GM21423 (cell line): ENCODE measurements at regions not wholly inside any gene's neighbourhood (a gene's known extent, or its start where the extent isn't known, plus 50 kb on each side); places are given as distances from the start of the nearest gene placed in this dataset.

Experiments
- ATAC-seq: cut with Tn5 transposase; IDR thresholded peaks from one replicate; pipeline ENCODE4 v1.9.1; 2021; ENCODE audit warnings: mild to moderate bottlenecking, moderate library complexity; ENCODE audit not compliant: unreplicated experiment

GRCh38 chr12:115407723-115408122 lies 723.7 kb upstream of the TBX3 start:
- no peak for ATAC-seq

- ATAC-seq, result no peak
Measured at GRCh38 chr12:115407036-115407435, 723.1 kb upstream of the TBX3 start.

GRCh38 chr12:115405471-115405860 lies 721.5 kb upstream of the TBX3 start:
- ATAC-seq, result no peak

GRCh38 chr12:115404761-115405470 lies 720.9 kb upstream of the TBX3 start:
- no peak for ATAC-seq

DNA sequence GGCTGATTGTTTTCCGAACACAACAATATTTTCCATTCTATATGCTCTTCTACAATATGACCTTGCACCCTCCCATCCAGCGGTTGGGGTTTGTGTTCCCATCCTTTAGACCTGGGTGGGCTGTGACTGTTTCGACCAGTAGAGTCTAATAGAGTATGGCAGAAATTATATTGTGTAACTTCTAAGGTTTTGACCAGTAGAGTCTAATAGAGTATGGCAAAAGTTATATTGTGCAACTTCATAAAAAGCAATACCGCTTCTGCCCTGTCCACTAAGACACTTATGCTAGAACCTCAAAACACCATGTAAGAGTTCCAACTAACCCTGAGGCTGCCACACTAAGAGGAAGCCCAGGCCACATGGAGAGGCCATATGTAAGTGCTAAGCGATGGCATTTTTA lies 719.7 kb upstream of the TBX3 start:
- ATAC-seq, result no peak

- no peak for ATAC-seq
Measured at GRCh38 chr12:115403253-115403652, 719.3 kb upstream of the TBX3 start.

DNA sequence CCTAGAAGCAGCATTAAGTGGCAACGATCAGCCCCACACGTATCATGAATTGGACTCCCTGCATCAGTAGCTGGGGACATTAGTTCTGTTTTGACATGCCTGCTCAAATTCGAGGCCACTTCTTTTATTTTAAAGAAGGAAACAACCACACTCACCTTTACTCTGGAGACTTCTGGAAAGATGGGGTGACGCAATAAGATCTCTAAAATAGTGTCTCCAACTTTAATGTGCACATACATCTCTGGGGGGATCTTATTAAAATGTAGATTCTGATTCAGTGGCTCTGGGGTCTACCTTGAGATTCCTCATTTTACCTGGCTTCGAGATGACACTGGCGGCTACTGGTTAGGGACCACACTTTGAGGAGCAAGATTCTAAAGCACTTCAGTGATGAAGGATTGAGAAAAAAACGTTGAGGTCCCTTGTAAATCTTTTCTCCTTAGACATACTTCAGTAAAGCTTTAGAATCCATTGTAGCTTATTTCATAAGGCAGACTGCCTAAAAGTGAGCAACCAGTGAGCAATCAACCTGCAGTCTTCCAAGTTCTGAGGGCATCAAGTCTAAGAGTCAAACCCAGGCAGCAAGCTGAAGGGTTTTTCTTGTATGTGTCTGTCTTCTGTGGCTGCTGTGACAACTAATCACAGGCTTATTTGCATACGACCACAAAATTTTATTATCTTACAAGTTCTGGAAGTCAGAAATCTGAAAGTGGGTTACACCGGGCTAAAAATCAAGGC lies 718.6 kb upstream of the TBX3 start:
- no peak for ATAC-seq

DNA sequence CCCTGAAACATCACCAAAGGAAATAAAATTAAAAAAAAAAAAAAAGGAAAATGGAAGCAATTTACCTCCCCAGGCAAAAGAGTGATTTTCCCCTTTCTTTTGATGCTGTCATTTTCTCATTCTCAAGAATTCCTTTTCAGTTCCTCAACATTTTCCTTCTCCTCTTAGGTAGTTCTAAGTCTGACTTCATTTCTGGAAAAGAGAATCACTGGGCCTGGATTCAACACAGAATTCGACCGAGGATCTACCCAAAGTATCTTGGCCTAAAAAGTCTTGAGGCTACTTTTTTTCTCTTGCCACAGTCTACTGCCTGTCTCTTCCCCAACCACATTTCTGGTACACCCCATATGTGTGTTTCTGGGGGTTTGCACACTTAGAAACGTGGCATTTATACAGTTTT lies 717.8 kb upstream of the TBX3 start:
- ATAC-seq, result no peak

DNA sequence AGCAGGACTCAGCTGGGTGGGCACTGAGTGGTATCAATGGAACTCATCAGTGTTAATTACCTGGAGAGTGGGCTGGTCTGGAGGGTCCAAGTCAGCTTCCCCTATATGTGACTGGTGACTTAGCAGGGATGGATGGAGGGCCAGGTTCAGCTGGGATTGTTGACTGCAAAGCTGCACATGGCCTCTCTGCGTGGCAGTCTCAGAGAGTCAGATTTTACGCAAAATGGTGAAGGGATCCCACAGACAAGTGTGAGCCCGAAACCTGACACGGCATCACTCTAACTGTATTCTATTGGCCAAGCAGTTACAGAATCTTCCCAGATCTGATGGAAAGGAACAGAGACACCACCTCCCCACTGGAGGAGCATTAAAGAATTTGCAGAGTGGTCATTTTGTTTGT lies 716.0 kb upstream of the TBX3 start:
- ATAC-seq, result no peak

DNA sequence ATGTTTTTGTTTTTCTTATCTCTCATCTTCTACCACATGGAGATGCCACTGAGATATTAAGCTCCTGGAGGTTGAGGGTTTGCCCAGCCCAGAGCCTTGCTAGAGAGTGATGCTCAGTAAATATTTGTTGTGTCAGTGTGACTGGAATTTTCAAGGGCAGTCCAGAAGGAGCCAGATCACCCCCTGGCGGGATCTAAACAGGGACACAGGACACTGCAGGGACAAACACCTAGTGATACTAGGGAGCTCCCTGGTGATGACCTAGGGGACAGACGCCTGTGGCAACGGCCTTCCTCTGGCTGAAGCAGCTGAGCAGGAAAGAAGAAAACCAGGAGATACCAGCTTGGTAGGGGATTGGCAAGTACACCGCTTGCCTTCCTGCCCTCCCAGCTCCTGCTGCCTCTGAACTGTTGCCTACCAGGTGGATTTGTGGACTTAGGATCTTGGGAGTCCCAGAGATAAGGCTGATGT lies 714.4 kb upstream of the TBX3 start:
- ATAC-seq, result no peak

DNA sequence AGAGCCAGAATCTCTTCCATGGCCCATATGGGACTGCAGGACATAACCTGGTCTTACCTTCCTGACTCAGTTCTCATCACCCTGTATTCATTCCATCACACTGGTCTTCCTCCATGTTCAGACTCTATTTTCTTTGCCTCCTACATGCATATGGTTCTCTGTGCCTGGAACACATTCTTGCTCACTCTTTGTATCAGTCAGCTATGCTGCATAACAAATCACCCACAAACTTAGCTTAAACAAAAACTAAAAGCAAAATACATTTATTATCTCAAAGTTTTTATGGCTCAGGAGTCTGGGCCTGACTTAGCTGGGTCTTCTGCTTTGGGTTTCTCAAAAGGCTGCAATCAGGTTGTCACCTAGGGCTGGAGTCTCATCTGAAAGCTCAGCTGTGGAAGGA lies 712.6 kb upstream of the TBX3 start:
- ATAC-seq, result no peak

- ATAC-seq, result no peak
Measured at GRCh38 chr12:115394496-115395220, 710.7 kb upstream of the TBX3 start.

- ATAC-seq, result no peak
Measured at GRCh38 chr12:115388139-115388538, 704.2 kb upstream of the TBX3 start.

DNA sequence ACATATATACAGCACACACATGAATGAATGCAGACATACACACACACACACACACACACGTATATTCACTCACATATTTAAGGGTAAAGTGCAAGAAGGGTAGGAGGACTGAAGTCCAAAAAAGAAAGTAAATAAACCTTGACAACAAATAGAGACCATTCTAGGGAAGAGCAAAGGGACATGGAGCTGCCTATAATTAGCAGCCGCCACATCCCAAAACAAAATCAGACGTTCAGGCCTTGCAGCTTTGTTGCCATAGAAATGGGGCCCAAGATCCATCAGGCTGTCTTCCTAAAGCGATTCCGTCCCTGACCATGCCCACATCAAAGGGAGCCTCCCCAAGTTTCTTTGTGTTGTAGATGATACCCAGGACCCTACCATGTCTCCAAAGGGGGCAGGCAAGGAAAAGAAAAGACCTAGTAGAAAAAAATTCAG lies 703.5 kb upstream of the TBX3 start:
- ATAC-seq, result no peak

DNA sequence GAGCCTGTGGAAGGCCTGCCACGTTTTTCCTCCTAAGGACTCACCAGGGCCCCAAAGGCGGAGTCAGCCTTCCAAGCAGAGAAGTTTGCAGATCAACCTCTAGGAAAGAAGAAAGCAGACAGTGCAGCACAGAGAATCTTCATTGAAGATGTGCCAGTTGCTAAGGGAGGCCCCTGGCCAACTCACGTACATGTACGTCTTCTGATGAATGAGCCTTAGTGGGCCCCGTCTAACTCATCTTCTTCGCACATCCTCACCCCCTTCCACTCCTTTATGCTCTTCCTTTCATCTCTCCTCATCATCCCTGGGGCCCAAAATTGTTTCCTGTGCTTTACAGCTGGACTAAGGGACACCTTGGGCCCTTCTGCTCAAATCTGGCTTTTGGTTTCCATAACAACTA lies 703.0 kb upstream of the TBX3 start:
- no peak for ATAC-seq

DNA sequence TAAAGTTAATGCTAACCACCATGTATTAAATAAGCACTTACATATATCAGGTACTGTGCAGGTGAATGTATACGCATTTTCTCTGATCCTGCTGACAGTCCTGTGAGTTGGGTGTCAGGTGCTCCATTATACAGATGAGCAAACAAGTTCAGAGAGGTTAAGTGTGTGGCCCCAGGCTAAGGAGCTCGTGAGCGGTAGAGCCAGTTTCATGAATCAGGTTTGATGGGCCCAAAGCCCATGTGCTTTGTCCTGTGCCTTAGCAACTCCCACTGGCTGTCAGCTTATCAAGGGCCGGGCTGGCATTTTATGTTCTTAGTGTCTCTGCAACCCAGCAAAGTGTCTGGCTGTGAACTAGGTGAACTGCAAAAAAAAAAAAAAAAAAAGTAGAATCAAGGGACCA lies 701.2 kb upstream of the TBX3 start:
- ATAC-seq, result no peak

DNA sequence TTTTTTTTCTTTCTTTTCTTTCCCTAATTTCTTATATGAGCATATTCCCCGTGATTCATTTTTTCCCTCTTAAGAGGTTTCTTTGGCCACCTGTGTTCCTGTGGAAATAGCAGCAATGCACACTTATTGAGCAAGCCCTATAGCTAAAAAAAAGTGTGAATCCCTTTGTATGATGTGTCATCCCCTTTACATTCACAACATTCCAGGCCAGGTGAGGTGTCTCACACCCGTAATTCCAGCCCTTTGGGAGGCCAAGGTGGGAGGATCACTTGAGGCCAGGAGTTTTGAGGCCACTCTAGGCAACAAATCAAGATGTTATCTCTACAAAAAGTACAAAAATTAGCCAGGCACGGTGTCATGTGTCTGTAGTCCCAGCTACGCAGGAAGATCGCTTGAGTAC lies 700.4 kb upstream of the TBX3 start:
- ATAC-seq, result no peak

GRCh38 chr12:115383668-115384067 lies 699.7 kb upstream of the TBX3 start:
- no peak for ATAC-seq

GRCh38 chr12:115382681-115383080 lies 698.7 kb upstream of the TBX3 start:
- ATAC-seq, result no peak

GRCh38 chr12:115380546-115381120 lies 696.7 kb upstream of the TBX3 start:
- ATAC-seq, result no peak

DNA sequence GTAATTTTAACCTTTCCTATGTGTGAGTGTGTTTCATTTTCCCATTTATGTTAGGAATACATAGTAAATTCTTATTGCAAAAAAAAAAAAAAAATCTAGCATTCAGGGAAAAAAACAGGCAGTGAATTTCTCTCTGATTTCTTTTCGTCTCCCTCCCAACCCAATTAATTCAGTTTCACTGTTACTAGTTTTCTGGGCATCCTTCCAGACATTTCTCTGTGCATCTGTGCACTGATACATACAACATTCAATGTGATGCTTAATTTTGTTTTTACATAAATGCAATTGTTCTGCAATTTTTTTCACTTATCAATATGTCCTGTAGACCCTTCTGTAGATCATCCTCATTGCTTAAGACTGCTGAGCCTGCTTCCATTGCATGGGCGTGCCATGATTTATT lies 694.3 kb upstream of the TBX3 start:
- ATAC-seq, result no peak
